Endothelial cell of umbilical vein (primary cell): ENCODE measurements at regions not wholly inside any gene's neighbourhood (a gene's known extent, or its start where the extent isn't known, plus 50 kb on each side); places are given as distances from the start of the nearest gene placed in this dataset.

Source experiments
- CTCF ChIP-seq, 2 donors: IDR thresholded peaks; 1 replicate in 1 of 2; 2 replicates in 1 of 2; pipeline ENCODE4 v1.5.1; 2011; ENCODE audit warnings: low read length in 2 of 2, mild to moderate bottlenecking in 2 of 2, moderate library complexity in 2 of 2, control low read depth in 1 of 2, inconsistent platforms in 1 of 2, low read depth in 1 of 2; ENCODE audit not compliant: insufficient read depth in 1 of 2; ENCODE audit errors: extremely low read depth in 1 of 2
- EZH2 ChIP-seq: IDR thresholded peaks from 2 replicates; pipeline ENCODE4 v1.6.1; 2012; ENCODE audit warnings: borderline replicate concordance, low read depth, mild to moderate bottlenecking, moderate library complexity, low read length, inconsistent platforms; ENCODE audit not compliant: severe bottlenecking
- MAX ChIP-seq: IDR thresholded peaks from 2 replicates; pipeline ENCODE4 v1.6.1; 2011; ENCODE audit not compliant: insufficient read depth, insufficient read length
- MYC ChIP-seq: IDR thresholded peaks from one replicate; pipeline ENCODE4 v1.6.1; 2011; ENCODE audit warnings: mild to moderate bottlenecking, low read depth, low read length
- POLR2A ChIP-seq: IDR thresholded peaks from 2 replicates; pipeline ENCODE4 v1.6.1; 2012; ENCODE audit warnings: low read depth, mild to moderate bottlenecking, control low read depth, low read length
- POLR2AphosphoS5 ChIP-seq: IDR thresholded peaks from 2 replicates; pipeline ENCODE4 v1.6.1; 2012; ENCODE audit warnings: low read depth, mild to moderate bottlenecking, control low read depth, low read length, moderate library complexity; ENCODE audit not compliant: insufficient read depth

GRCh38 chr18:77905449-77906055, 655.9 kb downstream of the GALR1 start:
- no peak for TF ChIP-seq CTCF (IDR thresholded peaks at IDR 0.05; ENCODE audit: extremely low read depth in 1 of 2, insufficient read depth in 1 of 2, low read depth in 1 of 2, low read length in 2 of 2)
- TF ChIP-seq MYC, result no peak
- no peak for TF ChIP-seq POLR2A
- no peak for TF ChIP-seq EZH2
- TF ChIP-seq MAX, result no peak
- TF ChIP-seq POLR2AphosphoS5, result no peak
